Spleen (tissue), 7 donors: ENCODE measurements at regions not wholly inside any gene's neighbourhood (a gene's known extent, or its start where the extent isn't known, plus 50 kb on each side); places are given as distances from the start of the nearest gene placed in this dataset.

Experiments used
- CTCF ChIP-seq, 11 experiments: fragments of 200-600 bp in 7 of 11; fragments of 450-650 bp in 4 of 11; sonication (generic) in 4 of 11; IDR thresholded peaks in 8 of 11; conservative IDR thresholded peaks in 3 of 11; 1 replicate in 7 of 11; 2 replicates in 4 of 11; pipeline versions ENCODE4 v1.4.0 to v1.8.0; 2016 to 2021; ENCODE audit warnings: antibody characterized with exemption in 11 of 11, inconsistent platforms in 4 of 11, mild to moderate bottlenecking in 1 of 11
- POLR2A ChIP-seq, 3 donors: fragments of 450-650 bp; IDR thresholded peaks; one replicate each; pipeline ENCODE4 v1.5.1; 2017; ENCODE audit warnings: antibody characterized with exemption in 3 of 3, mild to moderate bottlenecking in 1 of 3
- POLR2AphosphoS5 ChIP-seq, 3 donors: sonication (generic); formaldehyde crosslinking; IDR thresholded peaks; one replicate each; pipeline ENCODE4 v1.5.1; 2017; ENCODE audit warnings: antibody characterized with exemption in 3 of 3
- donor health status: DM: no; HTN: no; CAD: no; lungs with moderate emphysema.
- donor health status: DM: no; HTN: no; CAD: no.
- donor health status: DM: no; HTN: no; CAD: no.

- TF ChIP-seq CTCF (IDR thresholded peaks at IDR 0.05 in 8 of 11, conservative IDR thresholded peaks at IDR 0.05 in 3 of 11) (no peak), POLR2A (IDR thresholded peaks at IDR 0.05) (no peak), POLR2AphosphoS5 (IDR thresholded peaks at IDR 0.05) (no peak)
Measured at GRCh38 chr5:18220631-18221030, 586.4 kb downstream of the TAF11L14 start.
